Activated CD4-positive, CD25-positive, alpha-beta regulatory T cell treated with anti-CD3 and anti-CD28 coated beads, Interleukin-2, amount 50 U/mL, for 16 hours (primary cell): ENCODE measurements at regions not wholly inside any gene's neighbourhood (a gene's known extent, or its start where the extent isn't known, plus 50 kb on each side); places are given as distances from the start of the nearest gene placed in this dataset.
"Not testable (repeated sequence)": the region's sequence is repeated elsewhere in the genome, so short reads cannot be mapped to it uniquely, and the experiment has no call there.

ENCODE experiments used
- DNase-seq: peaks from one replicate; pipeline ENCODE4 v3.0.0-alpha.2; 2020; ENCODE audit warnings: low read depth, low spot score

- not testable (repeated sequence) for DNase-seq
Measured at GRCh38 chr4:57714313-57714712, 604.1 kb upstream of the IGFBP7 start.

- no peak for DNase-seq
Measured at GRCh38 chr4:57710053-57710452, 599.9 kb upstream of the IGFBP7 start.

- no peak for DNase-seq
Measured at GRCh38 chr4:57691370-57691769, 581.2 kb upstream of the IGFBP7 start.

GRCh38 chr4:57689693-57690205 is 579.6 kb upstream of the IGFBP7 start:
- no peak for DNase-seq

- no peak for DNase-seq
Measured at GRCh38 chr4:57682275-57682674, 572.1 kb upstream of the IGFBP7 start.

- no peak for DNase-seq
Measured at GRCh38 chr4:57679969-57680368, 569.8 kb upstream of the IGFBP7 start.

GRCh38 chr4:57676394-57676793 is 566.2 kb upstream of the IGFBP7 start:
- DNase-seq: no peak

GRCh38 chr4:57672846-57673433 is 562.8 kb upstream of the IGFBP7 start:
- no peak for DNase-seq

- no peak for DNase-seq
Measured at GRCh38 chr4:57668621-57669020, 558.4 kb upstream of the IGFBP7 start.

GRCh38 chr4:57665806-57666205 is 555.6 kb upstream of the IGFBP7 start:
- no peak for DNase-seq

- no peak for DNase-seq
Measured at GRCh38 chr4:57661517-57662090, 551.4 kb upstream of the IGFBP7 start.

GRCh38 chr4:57658673-57659072 is 548.5 kb upstream of the IGFBP7 start:
- no peak for DNase-seq

- no peak for DNase-seq
Measured at GRCh38 chr4:57658188-57658587, 548.0 kb upstream of the IGFBP7 start.

- no peak for DNase-seq
Measured at GRCh38 chr4:57655342-57655741, 545.2 kb upstream of the IGFBP7 start.

- DNase-seq: no peak
Measured at GRCh38 chr4:57652779-57653178, 542.6 kb upstream of the IGFBP7 start.

- no peak for DNase-seq
Measured at GRCh38 chr4:57640391-57641100, 530.4 kb upstream of the IGFBP7 start.

- DNase-seq: no peak
Measured at GRCh38 chr4:57639561-57640382, 529.6 kb upstream of the IGFBP7 start.

GRCh38 chr4:57635910-57636309 is 525.7 kb upstream of the IGFBP7 start:
- no peak for DNase-seq

GRCh38 chr4:57633212-57633859 is 523.2 kb upstream of the IGFBP7 start:
- no peak for DNase-seq

- no peak for DNase-seq
Measured at GRCh38 chr4:57632564-57632963, 522.4 kb upstream of the IGFBP7 start.

- no peak for DNase-seq
Measured at GRCh38 chr4:57631147-57631546, 521.0 kb upstream of the IGFBP7 start.

GRCh38 chr4:57628004-57628403 is 517.8 kb upstream of the IGFBP7 start:
- DNase-seq: no peak
